ENCODE measurements at regions not wholly inside any gene's neighbourhood (a gene's known extent, or its start where the extent isn't known, plus 50 kb on each side); places are given as distances from the start of the nearest gene placed in this dataset.

DNA sequence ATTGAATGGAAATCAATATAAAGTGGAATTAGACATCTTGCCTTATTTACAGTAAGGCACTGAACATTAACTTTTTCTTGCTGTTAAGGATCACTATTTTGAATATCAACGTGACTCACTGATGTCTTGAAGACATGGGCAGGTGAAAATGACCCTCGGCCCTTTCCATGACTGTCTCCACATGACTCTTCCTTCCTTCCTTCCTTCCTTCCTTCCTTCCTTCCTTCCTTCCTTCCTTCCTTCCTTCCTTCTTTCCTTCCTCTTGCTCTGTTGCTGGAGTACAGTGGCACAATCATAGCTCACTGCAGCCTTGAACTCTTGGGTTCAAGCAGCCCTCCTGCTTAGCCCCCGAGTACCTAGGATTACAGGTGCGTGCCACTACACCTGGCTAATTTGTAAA, 52.2 kb upstream of the TOX2 start:
- H4K20me1 ChIP-seq (replicated peaks; ENCODE audit: insufficient read depth): no peaks in the 10 kb centered on the region
- H3K4me3 Mint-ChIP-seq: no peak overlapping the region
- H3F3A ChIP-seq (replicated peaks; ENCODE audit: low read depth): no peaks in the 10 kb centered on the region
- no peaks in the 10 kb centered on the region for H3K27me3 Mint-ChIP-seq (ENCODE audit: insufficient read depth, low read depth, poor library complexity)
- no peaks in the 10 kb centered on the region for H3K36me3 ChIP-seq (ENCODE audit: insufficient read depth)
- H3K36me3 Mint-ChIP-seq (ENCODE audit: low read depth): no peaks in the 10 kb centered on the region
- no peak for ATAC-seq
- H3K4me1 Mint-ChIP-seq: no peaks in the 10 kb centered on the region
- no peaks in the 10 kb centered on the region for H3K79me2 ChIP-seq (replicated peaks; ENCODE audit: insufficient read depth)
- no peak overlapping the region for H3K4me2 ChIP-seq
- H3K27me3 ChIP-seq (ENCODE audit: insufficient read depth): no peaks in the 10 kb centered on the region
- H3K9me3 Mint-ChIP-seq: no peaks in the 10 kb centered on the region
- no peak overlapping the region for H3K4me3 ChIP-seq
- DNase-seq (ENCODE audit: low spot score): no peak
- no peaks in the 10 kb centered on the region for H3K4me1 ChIP-seq (ENCODE audit: insufficient read depth)
- no peak for TF ChIP-seq ZNF331 (CRISPR knock-in tag; IDR thresholded peaks at IDR 0.05; ENCODE audit: low read depth)
- TF ChIP-seq, protein P1, sequence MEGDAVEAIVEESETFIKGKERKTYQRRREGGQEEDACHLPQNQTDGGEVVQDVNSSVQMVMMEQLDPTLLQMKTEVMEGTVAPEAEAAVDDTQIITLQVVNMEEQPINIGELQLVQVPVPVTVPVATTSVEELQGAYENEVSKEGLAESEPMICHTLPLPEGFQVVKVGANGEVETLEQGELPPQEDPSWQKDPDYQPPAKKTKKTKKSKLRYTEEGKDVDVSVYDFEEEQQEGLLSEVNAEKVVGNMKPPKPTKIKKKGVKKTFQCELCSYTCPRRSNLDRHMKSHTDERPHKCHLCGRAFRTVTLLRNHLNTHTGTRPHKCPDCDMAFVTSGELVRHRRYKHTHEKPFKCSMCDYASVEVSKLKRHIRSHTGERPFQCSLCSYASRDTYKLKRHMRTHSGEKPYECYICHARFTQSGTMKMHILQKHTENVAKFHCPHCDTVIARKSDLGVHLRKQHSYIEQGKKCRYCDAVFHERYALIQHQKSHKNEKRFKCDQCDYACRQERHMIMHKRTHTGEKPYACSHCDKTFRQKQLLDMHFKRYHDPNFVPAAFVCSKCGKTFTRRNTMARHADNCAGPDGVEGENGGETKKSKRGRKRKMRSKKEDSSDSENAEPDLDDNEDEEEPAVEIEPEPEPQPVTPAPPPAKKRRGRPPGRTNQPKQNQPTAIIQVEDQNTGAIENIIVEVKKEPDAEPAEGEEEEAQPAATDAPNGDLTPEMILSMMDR (conservative IDR thresholded peaks at IDR 0.05; ENCODE audit: low read depth in 2 of 2): no peak
- no peak overlapping the region for H2AFZ ChIP-seq
- no peaks in the 10 kb centered on the region for H3K9me2 ChIP-seq (ENCODE audit: insufficient read depth)
- H3K27ac Mint-ChIP-seq: no peak overlapping the region
- no peak overlapping the region for H3K27ac ChIP-seq (ENCODE audit: low read depth)

DNA sequence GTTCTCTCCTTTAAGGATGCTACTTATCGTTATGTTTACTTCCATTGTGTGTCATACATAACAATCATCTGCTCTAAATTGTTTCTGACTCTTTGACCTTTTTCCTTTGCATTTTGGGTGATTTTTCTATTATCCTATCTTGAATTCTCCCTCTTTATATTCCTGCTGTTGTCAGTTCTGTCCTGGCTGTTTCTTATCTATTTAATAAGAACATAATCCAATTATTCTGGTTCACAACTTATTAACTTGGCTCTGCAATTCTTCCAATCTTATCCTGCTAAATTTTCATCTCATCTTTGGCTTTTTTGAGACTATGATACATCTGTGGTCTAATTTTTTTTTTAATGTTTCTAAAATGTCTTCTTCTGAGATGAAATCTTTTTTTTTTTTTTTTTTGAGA, 54.7 kb upstream of the TOX2 start:
- no peak overlapping the region for H3K4me2 ChIP-seq
- no peak for TF ChIP-seq ZNF114 (CRISPR knock-in tag; IDR thresholded peaks at IDR 0.05)
- TF ChIP-seq, protein P2, sequence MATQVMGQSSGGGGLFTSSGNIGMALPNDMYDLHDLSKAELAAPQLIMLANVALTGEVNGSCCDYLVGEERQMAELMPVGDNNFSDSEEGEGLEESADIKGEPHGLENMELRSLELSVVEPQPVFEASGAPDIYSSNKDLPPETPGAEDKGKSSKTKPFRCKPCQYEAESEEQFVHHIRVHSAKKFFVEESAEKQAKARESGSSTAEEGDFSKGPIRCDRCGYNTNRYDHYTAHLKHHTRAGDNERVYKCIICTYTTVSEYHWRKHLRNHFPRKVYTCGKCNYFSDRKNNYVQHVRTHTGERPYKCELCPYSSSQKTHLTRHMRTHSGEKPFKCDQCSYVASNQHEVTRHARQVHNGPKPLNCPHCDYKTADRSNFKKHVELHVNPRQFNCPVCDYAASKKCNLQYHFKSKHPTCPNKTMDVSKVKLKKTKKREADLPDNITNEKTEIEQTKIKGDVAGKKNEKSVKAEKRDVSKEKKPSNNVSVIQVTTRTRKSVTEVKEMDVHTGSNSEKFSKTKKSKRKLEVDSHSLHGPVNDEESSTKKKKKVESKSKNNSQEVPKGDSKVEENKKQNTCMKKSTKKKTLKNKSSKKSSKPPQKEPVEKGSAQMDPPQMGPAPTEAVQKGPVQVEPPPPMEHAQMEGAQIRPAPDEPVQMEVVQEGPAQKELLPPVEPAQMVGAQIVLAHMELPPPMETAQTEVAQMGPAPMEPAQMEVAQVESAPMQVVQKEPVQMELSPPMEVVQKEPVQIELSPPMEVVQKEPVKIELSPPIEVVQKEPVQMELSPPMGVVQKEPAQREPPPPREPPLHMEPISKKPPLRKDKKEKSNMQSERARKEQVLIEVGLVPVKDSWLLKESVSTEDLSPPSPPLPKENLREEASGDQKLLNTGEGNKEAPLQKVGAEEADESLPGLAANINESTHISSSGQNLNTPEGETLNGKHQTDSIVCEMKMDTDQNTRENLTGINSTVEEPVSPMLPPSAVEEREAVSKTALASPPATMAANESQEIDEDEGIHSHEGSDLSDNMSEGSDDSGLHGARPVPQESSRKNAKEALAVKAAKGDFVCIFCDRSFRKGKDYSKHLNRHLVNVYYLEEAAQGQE (IDR thresholded peaks at IDR 0.05; ENCODE audit: unreplicated experiment): no peak
- TF ChIP-seq CREB1 (CRISPR knock-in tag; IDR thresholded peaks at IDR 0.05; ENCODE audit: low read depth): no peak
- TF ChIP-seq ZNF331 (CRISPR knock-in tag; IDR thresholded peaks at IDR 0.05; ENCODE audit: low read depth): no peak
- no peak for TF ChIP-seq JUNB (IDR thresholded peaks at IDR 0.05; ENCODE audit: unreplicated experiment)
- TF ChIP-seq, protein P1 (conservative IDR thresholded peaks at IDR 0.05; ENCODE audit: low read depth in 2 of 2): no peak
- TF ChIP-seq EZH2 (IDR thresholded peaks at IDR 0.05; ENCODE audit: low read depth, unreplicated experiment): no peak
- TF ChIP-seq POLR2AphosphoS5 (IDR thresholded peaks at IDR 0.05; ENCODE audit: low read depth): no peak
- TF ChIP-seq, protein P3, sequence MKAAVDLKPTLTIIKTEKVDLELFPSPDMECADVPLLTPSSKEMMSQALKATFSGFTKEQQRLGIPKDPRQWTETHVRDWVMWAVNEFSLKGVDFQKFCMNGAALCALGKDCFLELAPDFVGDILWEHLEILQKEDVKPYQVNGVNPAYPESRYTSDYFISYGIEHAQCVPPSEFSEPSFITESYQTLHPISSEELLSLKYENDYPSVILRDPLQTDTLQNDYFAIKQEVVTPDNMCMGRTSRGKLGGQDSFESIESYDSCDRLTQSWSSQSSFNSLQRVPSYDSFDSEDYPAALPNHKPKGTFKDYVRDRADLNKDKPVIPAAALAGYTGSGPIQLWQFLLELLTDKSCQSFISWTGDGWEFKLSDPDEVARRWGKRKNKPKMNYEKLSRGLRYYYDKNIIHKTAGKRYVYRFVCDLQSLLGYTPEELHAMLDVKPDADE (IDR thresholded peaks at IDR 0.05): no peak

More for the DNA sequence above, 54.7 kb upstream of the TOX2 start:
- H3K9me2 ChIP-seq (ENCODE audit: insufficient read depth): no peaks in the 10 kb centered on the region
- H3K27me3 Mint-ChIP-seq (ENCODE audit: insufficient read depth, low read depth, poor library complexity): no peaks in the 10 kb centered on the region
- H3K4me3 Mint-ChIP-seq: no peak overlapping the region
- no peaks in the 10 kb centered on the region for H3K4me1 ChIP-seq (ENCODE audit: insufficient read depth)
- ATAC-seq: no peak
- H3K4me3 ChIP-seq: no peak overlapping the region
- H3K36me3 ChIP-seq (ENCODE audit: insufficient read depth): no peaks in the 10 kb centered on the region
- no peak overlapping the region for H3K27ac ChIP-seq (ENCODE audit: low read depth)
- no peaks in the 10 kb centered on the region for H3K4me1 Mint-ChIP-seq
- no peak overlapping the region for H3K27ac Mint-ChIP-seq
- H3K9me3 Mint-ChIP-seq: no peaks in the 10 kb centered on the region
- H3K27me3 ChIP-seq (ENCODE audit: insufficient read depth): no peaks in the 10 kb centered on the region
- H3F3A ChIP-seq (replicated peaks; ENCODE audit: low read depth): no peaks in the 10 kb centered on the region
- no peaks in the 10 kb centered on the region for H3K36me3 Mint-ChIP-seq (ENCODE audit: low read depth)
- DNase-seq (ENCODE audit: low spot score): no peak
- H2AFZ ChIP-seq: no peak overlapping the region
- H3K79me2 ChIP-seq (replicated peaks; ENCODE audit: insufficient read depth): no peaks in the 10 kb centered on the region
- H4K20me1 ChIP-seq (replicated peaks; ENCODE audit: insufficient read depth): no peaks in the 10 kb centered on the region
